ENCODE measurements at regions not wholly inside any gene's neighbourhood (a gene's known extent, or its start where the extent isn't known, plus 50 kb on each side); places are given as distances from the start of the nearest gene placed in this dataset.
A peak's percentile ranks its signal among the peaks of the same experiment; 100 is the strongest.
"Not testable (repeated sequence)": the region's sequence is repeated elsewhere in the genome, so short reads cannot be mapped to it uniquely, and the experiment has no call there.

DNA sequence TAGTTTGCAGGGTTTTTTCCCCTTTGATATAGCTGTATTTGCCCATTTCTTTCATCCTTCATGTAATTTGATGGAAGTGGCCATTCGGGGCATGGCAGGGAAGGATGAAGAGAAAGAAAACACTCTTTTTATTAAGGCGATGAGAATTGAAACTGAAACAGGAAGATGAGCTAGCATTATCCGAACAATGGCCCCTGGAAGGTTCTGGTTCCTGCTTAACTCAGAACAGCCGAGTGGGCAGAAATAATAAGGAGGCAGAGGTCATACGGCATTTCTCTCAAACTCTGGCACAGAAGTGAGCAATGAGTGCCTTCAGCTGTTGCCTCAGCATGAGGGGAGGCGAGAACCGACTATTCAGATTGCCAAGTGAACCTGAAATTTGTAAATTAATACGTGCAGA is 113.2 kb upstream of the MYO3A start:
- TF ChIP-seq Cebpa-rat (IDR thresholded peaks at IDR 0.05) = no peak
- Histone ChIP-seq H3K4me3 (peak overlapping the region in 4 of 10 experiments; percentile 12 to 30 (median 24); a peak in 5 of 20 replicates), H3K4me1 (peaks cover 17 to 32% (median 29%) of the 10 kb centered on the region in 10 experiments), H3K4me2 (peak overlapping the region; percentile 55 to 79 (median 69)), H3K9me3 (replicated peaks in 1 of 11) (peaks cover 0 to 9% (median 0%) of the 10 kb centered on the region in 11 experiments; a peak in 2 of 22 replicates), H4K20me1 (no peaks in the 10 kb centered on the region), H3K27me3 (no peaks in the 10 kb centered on the region), H3K9ac (peak overlapping the region in 10 of 11 experiments; percentile 4 to 53 (median 28); a peak in 7 of 22 replicates), H3K27ac (peak overlapping the region in 10 of 11 experiments; percentile 30 to 79 (median 66); a peak in 20 of 22 replicates), H3K36me3 (no peaks in the 10 kb centered on the region)

GRCh38 chr10:25824050-25824449 is 110.0 kb upstream of the MYO3A start:
- H3K27ac ChIP-seq = no peak overlapping the region
- no peaks in the 10 kb centered on the region for H4K20me1 ChIP-seq
- H3K36me3 ChIP-seq = no peaks in the 10 kb centered on the region
- peaks cover 0 to 9% (median 0%) of the 10 kb centered on the region in 11 experiments; a peak in 2 of 22 replicates for H3K9me3 ChIP-seq (replicated peaks in 1 of 11)
- no peak overlapping the region for H3K9ac ChIP-seq
- H3K4me3 ChIP-seq = no peak overlapping the region
- TF ChIP-seq Cebpa-rat (IDR thresholded peaks at IDR 0.05) = no peak
- H3K27me3 ChIP-seq = no peaks in the 10 kb centered on the region
- peaks cover 10 to 18% (median 12%) of the 10 kb centered on the region in 10 experiments; a peak in 19 of 20 replicates for H3K4me1 ChIP-seq
- no peak overlapping the region for H3K4me2 ChIP-seq

GRCh38 chr10:25828475-25828874 is 105.6 kb upstream of the MYO3A start:
- H4K20me1 ChIP-seq = no peaks in the 10 kb centered on the region
- TF ChIP-seq Cebpa-rat (IDR thresholded peaks at IDR 0.05) = no peak
- no peak overlapping the region for H3K4me2 ChIP-seq
- no peak overlapping the region for H3K9ac ChIP-seq
- H3K36me3 ChIP-seq = no peaks in the 10 kb centered on the region
- no peak overlapping the region for H3K4me3 ChIP-seq
- no peak overlapping the region for H3K27ac ChIP-seq
- no peaks in the 10 kb centered on the region for H3K9me3 ChIP-seq (replicated peaks in 1 of 11)
- H3K4me1 ChIP-seq = no peaks in the 10 kb centered on the region
- H3K27me3 ChIP-seq = no peaks in the 10 kb centered on the region

DNA sequence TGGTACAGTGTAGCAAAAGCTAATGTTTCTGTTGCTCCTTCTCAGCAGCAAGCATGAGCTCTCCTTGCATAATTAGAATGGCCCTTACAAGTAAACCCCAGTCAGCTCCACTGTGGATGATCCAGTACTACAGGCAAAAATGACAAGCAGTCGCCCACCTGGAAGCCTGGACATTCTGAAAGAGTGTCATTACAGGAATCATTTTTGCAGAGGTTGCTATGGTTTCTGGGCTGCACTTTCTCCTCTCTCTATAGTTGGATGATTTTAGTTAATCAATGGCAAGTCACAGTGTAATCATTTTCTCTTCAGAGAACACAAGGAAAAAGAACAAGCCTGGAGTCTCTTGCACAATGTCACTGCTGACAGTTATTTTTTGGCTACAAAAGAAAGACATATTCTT is 102.9 kb upstream of the MYO3A start:
- Histone ChIP-seq H4K20me1 (no peaks in the 10 kb centered on the region), H3K36me3 (no peaks in the 10 kb centered on the region), H3K27me3 (no peaks in the 10 kb centered on the region), H3K27ac (no peak overlapping the region), H3K4me2 (no peak overlapping the region), H3K4me3 (no peak overlapping the region), H3K4me1 (no peaks in the 10 kb centered on the region), H3K9me3 (replicated peaks in 1 of 11) (no peaks in the 10 kb centered on the region), H3K9ac (no peak overlapping the region)
- TF ChIP-seq Cebpa-rat (IDR thresholded peaks at IDR 0.05) = no peak

GRCh38 chr10:25839683-25840082 is 94.3 kb upstream of the MYO3A start:
- no peak overlapping the region for H3K4me3 ChIP-seq
- no peak overlapping the region for H3K9ac ChIP-seq
- H3K27ac ChIP-seq = no peak overlapping the region
- H3K27me3 ChIP-seq = no peaks in the 10 kb centered on the region
- no peaks in the 10 kb centered on the region for H3K9me3 ChIP-seq (replicated peaks in 1 of 11)
- TF ChIP-seq Cebpa-rat (IDR thresholded peaks at IDR 0.05) = no peak
- H3K4me2 ChIP-seq = no peak overlapping the region
- H3K4me1 ChIP-seq = no peaks in the 10 kb centered on the region
- no peaks in the 10 kb centered on the region for H3K36me3 ChIP-seq
- no peaks in the 10 kb centered on the region for H4K20me1 ChIP-seq

DNA sequence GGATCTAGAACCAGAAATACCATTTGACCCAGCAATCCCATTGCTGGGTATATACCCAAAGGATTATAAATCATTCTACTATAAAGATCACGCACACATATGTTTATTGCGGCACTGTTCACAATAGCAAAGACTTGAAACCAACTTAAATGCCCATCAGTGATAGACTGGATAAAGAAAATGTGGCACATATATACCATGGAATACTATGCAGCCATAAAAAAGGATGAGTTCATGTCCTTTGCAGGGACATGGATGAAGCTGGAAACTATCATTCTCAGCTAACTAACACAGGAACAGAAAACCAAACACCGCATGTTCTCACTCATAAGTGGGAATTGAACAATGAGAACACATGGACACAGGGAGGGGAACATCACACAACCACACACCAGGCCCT is 93.2 kb upstream of the MYO3A start:
- not testable (repeated sequence) for H3K9ac ChIP-seq; H3K36me3 ChIP-seq; H3K4me1 ChIP-seq; H4K20me1 ChIP-seq; H3K27ac ChIP-seq; H3K4me3 ChIP-seq; H3K27me3 ChIP-seq; H3K4me2 ChIP-seq; H3K9me3 ChIP-seq (replicated peaks in 1 of 11)

DNA sequence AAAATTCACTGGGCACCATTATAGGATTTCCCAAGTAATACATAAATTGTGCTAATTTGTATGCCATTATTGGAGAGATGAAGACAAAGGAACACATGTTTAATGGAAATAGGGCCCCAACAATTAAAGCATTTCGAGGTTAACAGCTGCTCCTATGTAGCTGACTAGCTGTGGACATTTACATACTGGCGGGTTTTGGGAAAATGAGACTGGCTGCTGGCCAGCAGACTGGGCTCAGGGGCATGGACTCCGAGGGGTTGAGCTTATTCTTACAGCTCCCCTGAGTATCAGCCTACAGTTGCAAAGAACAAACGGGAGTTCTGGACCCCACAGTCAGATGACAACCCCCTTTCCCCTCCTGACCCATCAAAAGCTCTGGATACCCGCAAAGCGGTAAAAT is 91.9 kb upstream of the MYO3A start:
- H3K36me3 ChIP-seq = no peaks in the 10 kb centered on the region
- no peak overlapping the region for H3K27ac ChIP-seq
- H4K20me1 ChIP-seq = no peaks in the 10 kb centered on the region
- no peak for TF ChIP-seq Cebpa-rat (IDR thresholded peaks at IDR 0.05)
- H3K4me3 ChIP-seq = no peak overlapping the region
- no peaks in the 10 kb centered on the region for H3K4me1 ChIP-seq
- H3K9me3 ChIP-seq (replicated peaks in 1 of 11) = no peaks in the 10 kb centered on the region
- H3K27me3 ChIP-seq = no peaks in the 10 kb centered on the region
- no peak overlapping the region for H3K9ac ChIP-seq
- no peak overlapping the region for H3K4me2 ChIP-seq

GRCh38 chr10:25843551-25844170 is 90.4 kb upstream of the MYO3A start:
- Histone ChIP-seq H3K4me1 (no peaks in the 10 kb centered on the region), H3K9ac (no peak overlapping the region), H3K27me3 (no peaks in the 10 kb centered on the region), H4K20me1 (no peaks in the 10 kb centered on the region), H3K4me3 (no peak overlapping the region), H3K4me2 (no peak overlapping the region), H3K36me3 (no peaks in the 10 kb centered on the region), H3K27ac (no peak overlapping the region), H3K9me3 (replicated peaks in 1 of 11) (peaks cover 0 to 4% (median 0%) of the 10 kb centered on the region in 11 experiments; a peak in 5 of 22 replicates)
- no peak for TF ChIP-seq Cebpa-rat (IDR thresholded peaks at IDR 0.05)

DNA sequence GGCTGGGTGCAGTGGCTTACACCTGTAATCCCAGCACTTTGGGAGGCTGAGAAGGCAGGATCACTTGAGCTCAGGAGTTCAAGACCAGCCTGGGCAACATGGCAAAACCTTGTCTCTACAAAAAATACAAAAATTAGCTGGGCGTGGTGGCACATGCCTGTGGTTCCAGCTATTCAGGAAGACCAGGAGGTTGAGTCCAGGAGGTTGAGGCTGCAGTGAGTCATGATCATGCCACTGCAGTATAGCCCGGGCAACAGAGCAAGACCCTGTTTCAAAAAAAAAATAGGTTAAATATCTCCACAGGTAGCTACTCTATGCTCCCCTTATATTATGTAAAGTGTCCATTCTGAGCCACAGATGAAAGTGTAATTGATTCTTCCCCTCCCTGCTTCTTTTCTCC is 89.3 kb upstream of the MYO3A start:
- H3K4me3 ChIP-seq, H3K4me2 ChIP-seq, H3K27me3 ChIP-seq, H3K27ac ChIP-seq, H3K4me1 ChIP-seq, H3K9ac ChIP-seq, H3K36me3 ChIP-seq, H4K20me1 ChIP-seq: not testable (repeated sequence)
- H3K9me3 ChIP-seq (replicated peaks in 1 of 11) = peaks cover 0 to 11% (median 0%) of the 10 kb centered on the region in 11 experiments; a peak in 5 of 22 replicates

GRCh38 chr10:25849268-25849667 is 84.8 kb upstream of the MYO3A start:
- H3K27me3 ChIP-seq = no peaks in the 10 kb centered on the region

More at GRCh38 chr10:25849268-25849667, 84.8 kb upstream of the MYO3A start:
- peaks cover 0 to 11% (median 0%) of the 10 kb centered on the region in 11 experiments; a peak in 5 of 22 replicates for H3K9me3 ChIP-seq (replicated peaks in 1 of 11)
- H3K27ac ChIP-seq = no peak overlapping the region
- no peaks in the 10 kb centered on the region for H3K36me3 ChIP-seq
- no peaks in the 10 kb centered on the region for H4K20me1 ChIP-seq
- no peak overlapping the region for H3K9ac ChIP-seq
- TF ChIP-seq Cebpa-rat (IDR thresholded peaks at IDR 0.05) = no peak
- no peak overlapping the region for H3K4me3 ChIP-seq
- H3K4me1 ChIP-seq = no peaks in the 10 kb centered on the region
- no peak overlapping the region for H3K4me2 ChIP-seq

Data from BLaER1 treated with 17β-estradiol and CSF1 and Interleukin-3, amounts not matched to agents 10 nM and 100 nM (cell line).